NCI-H524 (cell line): ENCODE measurements at regions not wholly inside any gene's neighbourhood (a gene's known extent, or its start where the extent isn't known, plus 50 kb on each side); places are given as distances from the start of the nearest gene placed in this dataset.

ENCODE experiments used
- DNase-seq, 2 experiments: peaks; one replicate each; lab custom pipeline; 2025; lab: John Stamatoyannopoulos, UW

DNA sequence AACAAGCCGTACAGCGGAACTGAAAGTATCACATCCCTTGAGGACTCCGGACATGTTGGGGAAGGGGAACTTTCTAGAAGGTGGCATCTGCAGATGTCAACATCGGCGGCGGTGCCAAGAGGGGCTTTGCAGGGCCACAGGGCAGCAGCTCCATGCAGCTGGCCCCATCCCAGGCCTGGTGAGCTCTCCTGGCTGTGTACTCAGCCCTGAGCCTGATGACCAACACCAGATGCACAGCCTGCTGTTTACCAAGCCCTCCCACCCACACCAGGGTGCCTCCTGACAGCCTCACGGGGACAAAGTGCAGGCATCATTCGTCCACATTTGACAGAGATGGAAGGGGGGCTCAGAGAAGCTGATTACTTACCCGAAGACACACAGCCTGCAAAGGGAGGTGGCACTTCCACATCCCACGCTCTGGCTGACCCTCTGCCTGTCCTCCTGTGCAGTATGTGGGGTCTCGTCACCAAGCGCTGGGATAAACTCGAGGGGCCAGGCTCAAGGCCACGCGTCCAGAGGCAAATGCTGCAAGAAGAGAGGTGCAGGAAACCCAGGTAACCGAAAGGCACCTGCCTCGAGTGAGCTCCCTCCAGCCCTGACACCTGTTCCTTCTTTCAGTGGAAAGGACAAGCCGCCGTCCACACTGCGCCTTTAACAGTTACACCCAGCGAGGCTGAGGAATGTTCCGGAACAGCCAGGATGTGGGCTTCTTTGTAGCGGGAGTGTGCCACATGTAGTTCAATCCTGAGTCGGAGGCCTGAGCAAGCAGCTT is 69.0 kb upstream of the ASAP2 start:
- no peak for DNase-seq

DNA sequence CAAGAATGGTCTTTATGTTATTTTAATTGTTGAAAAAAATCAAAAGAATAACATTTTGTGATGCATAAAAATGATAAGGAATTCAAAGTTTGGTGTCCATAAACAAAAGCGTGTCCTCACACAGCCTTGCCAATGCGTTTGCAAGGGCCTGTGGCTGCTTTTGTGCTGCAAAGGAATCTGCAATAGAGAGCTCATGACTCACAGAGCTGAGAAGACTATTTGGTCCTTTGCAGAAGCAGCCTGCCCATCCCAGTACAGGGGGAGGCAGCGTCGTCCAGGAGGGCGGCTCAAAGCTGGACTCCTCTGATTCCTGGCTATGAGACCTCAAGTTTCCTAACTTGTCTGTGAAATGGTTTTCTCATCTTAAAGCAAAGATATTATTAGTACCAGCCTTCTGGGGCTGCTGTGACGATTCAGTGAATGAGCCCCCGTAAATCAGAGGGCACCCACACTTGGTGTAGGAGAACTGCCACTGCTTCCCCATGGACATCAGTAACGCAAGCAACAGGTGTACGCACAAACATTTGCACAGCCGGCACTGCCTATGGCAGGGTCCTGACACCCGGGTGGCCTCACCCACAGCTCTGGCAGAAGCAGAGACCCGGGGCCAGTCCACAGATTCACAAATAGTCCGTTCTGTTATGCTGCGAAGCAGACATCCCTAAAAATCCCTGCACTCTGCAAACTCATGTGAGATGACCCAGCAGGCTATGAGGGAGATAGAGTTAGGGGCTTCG is 70.6 kb upstream of the ASAP2 start:
- DNase-seq: no peak

DNA sequence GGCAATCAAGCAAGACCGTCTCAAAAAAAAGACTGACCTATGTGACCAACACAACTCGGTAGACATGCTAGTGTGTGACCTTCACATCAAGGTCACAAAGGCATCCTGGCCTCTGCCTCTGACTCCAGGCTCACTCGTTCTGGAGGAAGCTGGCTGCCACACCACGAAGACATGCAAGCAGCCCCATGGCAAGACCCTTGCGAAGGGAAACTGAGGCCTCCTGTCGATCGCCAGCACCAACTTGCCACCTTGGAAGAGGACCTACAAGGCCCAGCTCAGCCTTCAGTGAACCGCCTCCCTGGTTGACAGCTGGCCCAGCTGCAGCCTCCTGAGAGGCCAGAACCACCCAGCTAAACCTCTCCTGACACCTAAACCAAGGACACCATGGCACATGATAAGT is 79.3 kb upstream of the ASAP2 start:
- DNase-seq: no peak

DNA sequence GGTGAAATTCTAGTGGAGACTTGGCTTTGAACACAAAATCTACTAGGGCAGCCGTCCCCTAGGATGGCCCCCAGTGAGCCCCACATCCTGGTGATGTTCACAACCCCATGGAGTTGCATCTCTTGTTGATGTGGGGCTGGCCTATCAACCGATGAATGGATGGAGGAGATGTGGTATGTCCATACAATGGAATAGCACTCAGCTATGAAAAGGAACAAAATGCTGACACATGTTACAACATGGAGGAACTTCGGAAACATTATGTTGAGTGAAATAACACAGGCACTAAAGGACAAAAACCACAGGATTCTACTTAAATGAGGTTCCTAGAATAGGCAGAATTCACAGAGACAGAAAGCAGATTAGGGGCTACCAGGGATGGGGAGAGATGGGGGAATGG is 80.1 kb upstream of the ASAP2 start:
- DNase-seq: no peak

DNA sequence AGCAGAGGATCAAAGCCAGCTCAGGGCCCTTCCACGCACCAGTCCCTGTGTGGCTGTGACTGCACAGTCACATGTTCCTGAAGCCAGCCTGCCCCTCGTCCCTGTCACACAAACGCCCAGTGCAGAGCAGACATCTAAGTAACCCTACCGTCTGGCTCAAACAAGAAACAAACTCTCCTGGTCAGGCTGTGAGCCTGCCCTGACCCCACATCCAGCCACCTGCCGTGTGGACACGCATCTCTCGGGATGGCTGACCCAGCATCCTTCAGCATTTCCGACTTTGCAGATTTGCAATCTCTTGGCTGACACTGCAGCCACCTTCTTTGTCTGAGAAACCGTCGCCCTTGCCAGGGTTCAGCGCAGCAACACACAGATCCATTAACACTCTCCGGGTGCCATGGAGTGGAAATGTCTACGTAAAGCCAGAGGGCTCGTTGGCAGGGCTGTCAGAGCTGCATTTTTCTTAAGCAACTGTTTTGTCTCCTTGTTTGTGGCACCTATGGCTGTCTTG is 82.3 kb upstream of the ASAP2 start:
- DNase-seq: no peak

DNA sequence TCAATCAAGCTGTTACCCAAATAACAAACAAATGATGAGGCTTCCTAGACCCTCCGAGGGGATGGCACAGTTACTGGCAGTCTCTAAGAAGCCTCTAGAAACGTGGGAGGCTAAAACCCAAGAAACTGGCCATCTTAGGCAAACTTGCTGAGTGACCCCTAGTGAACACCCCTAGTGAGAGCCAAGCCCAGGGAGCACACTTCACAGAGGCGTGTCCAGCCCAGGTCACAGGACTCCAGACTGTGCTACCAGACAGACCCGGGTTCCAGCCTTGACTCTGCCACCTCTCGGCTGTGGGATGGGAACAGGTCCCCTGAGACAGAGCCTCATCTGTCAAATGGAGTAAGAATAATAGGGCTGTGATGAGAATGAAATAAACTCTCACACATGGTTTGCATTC is 83.5 kb upstream of the ASAP2 start:
- no peak for DNase-seq

DNA sequence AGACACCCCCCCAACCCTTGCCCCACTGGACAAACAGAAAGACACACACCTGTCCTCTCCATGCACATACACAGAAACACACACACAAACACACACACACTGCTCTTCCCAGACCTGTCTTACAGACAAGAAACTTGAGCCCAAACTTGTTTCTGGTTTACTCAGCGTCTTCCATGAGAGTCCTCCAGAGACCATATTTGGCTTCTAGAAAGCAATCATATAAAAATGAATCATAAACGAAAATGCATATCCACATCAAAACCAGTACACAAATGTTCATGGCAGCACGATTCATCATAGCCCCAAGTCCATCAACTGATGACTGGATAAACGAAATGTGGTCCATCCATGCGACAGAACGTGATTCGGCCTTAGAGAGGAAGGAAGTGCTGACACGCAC is 84.2 kb upstream of the ASAP2 start:
- DNase-seq: no peak

DNA sequence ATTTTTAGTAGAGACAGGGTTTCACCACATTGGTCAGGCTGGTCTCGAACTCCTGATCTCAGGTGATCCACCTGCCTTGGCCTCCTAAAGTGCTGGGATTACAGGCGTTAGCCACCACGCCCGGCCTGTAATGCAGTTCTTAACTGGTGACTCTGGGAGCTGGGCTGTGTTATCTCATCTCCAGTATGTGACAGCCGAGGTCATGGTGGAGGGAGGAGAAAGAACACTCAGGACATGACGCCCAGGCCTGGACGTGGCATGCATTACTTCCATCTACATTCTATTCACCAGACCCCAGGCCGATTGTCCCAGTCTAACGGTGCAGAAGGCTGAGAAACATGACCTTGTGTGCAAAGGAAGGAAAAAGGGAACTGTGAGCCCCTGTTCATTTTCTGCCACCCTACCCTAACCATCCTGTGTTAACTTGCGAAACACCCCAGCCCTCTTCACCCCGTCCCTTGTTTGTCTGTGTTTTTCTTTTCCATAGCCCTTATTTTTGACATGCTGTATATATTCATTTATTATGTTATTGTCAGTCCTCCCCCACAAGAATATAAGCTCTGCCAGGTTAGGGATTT is 88.1 kb upstream of the ASAP2 start:
- no peak for DNase-seq

DNA sequence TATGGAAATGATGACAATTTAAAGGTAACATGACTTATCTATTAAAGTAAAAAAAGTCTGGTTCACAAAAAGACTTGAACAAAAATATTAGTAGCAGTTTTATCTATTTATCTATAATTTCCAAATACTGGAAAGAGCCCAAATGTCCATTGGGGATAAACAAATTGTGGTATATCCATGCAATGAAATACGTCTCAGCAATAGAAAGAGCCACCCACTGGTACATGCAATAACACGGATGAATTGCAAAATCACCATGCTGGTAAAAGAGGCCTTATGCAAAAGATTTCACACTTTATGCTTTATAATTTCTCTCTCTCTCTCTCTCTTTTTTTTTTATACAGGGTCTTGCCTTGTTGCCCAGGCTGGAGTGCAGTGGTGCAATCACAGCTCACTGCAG is 91.4 kb upstream of the ASAP2 start:
- DNase-seq: no peak

DNA sequence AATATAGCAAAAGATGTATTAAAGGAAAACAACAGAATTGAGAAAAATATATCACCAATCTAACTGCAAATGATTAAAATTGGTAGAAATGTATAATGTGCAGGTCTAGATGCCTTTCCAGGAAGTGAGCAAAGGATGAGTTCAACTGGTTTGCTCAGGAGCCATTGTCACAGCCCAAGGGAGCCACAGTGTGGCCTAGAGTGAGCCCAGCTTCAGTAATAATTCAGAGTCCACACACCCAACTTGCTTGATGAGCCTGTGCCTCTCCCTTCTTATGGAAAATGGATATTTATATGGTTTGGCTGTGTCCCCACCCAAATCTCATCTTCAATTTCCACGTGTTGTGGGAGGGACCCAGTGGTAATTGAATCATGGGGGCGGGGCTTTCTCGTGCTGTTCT is 92.2 kb upstream of the ASAP2 start:
- no peak for DNase-seq

DNA sequence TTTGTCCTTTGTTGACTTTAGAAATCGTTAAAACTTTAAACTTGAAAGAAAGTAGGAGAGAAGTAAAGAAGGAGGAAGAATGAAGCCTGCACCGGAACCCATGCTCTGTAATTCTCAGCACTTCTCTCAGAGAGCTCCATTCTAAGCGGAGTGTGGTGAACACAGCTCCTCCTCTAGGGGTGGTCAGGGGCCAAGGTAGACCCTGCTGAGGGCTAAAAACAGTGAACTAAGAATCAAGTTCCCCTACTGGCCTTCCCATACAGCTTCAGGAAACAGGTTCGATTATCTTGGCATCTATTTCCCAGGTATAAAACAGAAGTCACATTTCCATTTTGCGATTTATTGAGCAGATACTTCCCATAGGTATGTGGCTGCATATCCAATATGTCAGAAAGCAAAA is 92.7 kb upstream of the ASAP2 start:
- DNase-seq: no peak

DNA sequence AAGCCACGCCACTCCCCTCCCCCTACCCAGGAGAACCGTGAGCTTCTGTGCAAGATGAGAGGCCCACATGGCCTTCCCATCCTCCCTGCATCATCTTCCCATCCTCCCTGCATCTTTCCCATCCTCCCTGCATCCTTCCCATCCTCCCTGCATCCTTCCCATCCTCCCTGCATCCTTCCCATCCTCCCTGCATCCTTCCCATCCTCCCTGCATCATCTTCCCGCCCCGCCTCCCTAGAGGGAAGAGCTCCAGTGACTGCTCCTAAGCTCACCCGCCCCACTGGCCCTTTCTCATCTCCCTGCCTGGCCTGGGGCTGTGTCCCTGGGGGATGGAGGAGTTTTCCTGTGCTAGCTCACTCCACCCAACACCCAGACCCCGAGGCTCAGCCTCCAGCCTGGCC is 93.3 kb upstream of the ASAP2 start:
- DNase-seq: no peak

DNA sequence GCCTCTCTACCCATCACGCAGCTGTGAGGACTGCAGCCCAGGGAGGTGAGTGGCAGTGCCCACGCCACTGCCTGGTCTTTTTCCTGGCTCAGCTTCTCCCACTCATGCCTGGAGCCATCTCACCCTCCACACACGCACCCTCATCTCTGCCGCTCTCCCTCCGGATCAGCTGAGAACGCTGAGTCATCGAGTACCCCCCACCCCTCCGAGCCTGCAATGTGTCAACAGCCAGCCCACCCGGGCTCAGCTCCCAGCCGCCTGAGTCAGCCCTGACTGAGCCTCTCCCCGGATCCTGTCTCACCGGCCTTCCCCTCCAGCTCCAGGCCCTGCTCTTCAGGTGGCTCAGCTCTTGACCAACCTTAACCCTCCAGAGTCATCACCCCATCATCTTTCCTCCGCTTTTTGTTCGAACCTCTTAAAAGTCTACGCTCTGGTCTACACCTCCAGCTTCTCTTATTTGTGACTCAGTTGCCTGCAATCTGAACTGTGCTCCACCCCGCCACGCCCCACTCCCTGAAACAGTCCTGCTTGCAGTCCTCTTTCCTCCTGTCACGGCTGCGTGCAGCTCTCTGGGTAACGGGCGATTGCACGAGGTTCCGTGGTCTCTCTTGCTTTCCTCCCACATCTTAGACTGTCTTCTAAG is 94.4 kb upstream of the ASAP2 start:
- DNase-seq: no peak

DNA sequence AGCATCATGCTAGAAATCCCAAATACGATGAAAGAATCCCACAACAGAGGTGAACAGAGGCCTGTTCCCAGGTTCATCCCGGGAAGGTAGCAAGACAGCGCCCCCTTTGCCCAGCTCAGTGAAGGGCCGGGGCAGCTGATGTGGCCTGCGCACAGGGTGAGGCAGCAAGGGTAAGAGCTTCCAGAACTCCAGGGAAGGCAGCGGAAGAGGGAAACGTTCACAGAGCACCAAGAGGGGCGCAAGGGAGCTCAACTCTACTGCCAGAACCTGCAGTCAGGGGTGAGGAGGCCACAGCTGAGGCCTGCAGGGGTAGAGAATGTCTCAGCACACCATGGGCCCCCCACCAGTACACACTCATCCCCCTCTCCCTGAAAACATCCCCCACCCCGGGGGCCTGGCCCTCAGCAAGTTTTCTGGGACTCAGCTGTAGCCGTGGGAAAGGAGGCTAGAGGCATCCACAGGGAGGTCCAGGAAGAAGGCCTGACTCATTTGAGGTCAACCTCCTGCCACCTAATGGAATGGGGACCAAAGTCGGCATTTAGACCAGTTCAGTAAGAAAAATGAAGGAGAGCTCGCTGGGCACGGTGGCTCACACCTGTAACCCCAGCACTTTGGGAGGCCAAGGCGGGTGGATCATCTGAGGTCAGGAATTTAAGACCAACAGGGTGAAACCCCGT is 95.6 kb upstream of the ASAP2 start:
- DNase-seq: no peak

DNA sequence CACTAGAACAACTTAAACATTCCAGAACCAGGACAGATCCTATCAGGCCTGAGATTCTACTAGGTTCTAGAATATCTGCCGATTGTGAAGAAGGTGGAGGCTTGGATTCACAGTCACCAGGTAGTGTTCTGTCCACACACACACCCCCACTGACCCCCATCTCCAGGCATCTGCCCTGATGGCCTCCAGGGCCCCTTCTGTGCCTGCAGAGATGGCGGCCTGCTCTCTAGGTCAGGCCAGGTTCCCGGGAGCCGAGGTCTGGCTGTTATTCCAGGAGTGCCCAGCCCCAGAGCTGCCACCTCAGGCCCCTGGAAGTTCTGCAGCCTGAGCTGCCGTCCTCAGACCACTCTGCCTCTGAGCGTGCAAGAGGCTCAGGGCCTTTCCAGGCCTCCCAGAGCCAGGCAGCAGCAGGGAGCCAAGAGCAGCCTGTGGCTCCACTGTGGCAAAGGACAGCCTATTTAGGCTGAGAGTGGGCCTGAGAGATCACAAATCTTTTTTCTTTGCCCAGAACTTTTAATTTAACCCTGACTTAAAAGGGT is 96.2 kb upstream of the ASAP2 start:
- DNase-seq: no peak

DNA sequence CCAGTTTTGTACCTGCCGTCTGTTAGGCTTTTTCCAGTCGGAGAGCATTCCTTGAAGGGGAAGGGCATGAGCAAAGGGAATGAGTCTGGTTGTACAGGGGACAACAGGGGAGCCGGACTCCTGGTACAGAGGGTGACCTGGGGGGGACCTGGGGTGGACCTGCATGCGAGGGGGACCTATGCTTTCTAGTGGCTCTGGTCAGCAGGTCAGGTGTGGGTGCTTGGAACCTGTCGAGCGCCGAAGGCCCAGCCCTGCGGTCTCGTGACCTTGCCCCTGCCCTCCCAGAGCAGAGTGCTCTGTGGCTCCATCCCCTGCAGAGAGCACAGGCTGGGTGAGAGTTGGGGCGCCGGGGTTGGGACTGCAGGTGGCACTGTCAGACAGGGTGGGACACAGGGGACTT is 96.7 kb upstream of the ASAP2 start:
- DNase-seq: no peak

DNA sequence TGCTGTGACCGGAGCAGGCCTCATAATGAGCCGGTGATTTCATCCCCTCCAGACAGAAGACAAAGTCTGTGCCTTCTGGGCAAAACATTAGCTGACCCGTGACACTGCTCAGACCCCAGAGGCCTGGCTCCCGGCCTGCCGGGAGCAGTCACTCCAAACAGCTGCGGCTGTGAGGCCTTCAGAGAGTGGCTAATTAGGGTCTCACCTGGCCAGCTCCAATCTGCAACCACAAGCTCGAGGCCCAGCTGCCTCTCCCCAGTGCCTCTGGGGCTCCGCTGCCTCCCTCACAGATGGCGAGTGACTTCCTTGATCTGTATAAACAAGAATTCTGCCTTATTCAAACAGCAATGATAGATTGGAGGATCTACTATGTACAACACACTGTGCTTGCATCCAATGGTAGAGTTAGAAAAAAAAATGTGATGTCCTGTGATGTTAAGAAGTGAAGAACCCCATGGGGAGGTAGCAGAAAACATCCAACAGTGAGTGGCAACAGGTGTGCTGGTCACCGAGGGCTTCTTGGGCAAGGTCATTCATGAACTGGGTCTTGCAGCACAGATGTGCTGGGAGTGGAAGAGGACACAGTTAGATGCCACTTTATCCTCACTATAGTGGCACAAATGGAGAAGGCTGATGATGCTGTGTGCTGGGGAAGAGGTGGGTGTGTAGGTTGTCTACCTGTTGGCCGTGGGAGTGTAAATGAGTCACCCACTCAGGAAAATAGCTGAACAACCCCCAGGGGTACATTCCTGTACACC is 98.2 kb upstream of the ASAP2 start:
- DNase-seq: peak in 1 of 2 experiments; percentile 64

DNA sequence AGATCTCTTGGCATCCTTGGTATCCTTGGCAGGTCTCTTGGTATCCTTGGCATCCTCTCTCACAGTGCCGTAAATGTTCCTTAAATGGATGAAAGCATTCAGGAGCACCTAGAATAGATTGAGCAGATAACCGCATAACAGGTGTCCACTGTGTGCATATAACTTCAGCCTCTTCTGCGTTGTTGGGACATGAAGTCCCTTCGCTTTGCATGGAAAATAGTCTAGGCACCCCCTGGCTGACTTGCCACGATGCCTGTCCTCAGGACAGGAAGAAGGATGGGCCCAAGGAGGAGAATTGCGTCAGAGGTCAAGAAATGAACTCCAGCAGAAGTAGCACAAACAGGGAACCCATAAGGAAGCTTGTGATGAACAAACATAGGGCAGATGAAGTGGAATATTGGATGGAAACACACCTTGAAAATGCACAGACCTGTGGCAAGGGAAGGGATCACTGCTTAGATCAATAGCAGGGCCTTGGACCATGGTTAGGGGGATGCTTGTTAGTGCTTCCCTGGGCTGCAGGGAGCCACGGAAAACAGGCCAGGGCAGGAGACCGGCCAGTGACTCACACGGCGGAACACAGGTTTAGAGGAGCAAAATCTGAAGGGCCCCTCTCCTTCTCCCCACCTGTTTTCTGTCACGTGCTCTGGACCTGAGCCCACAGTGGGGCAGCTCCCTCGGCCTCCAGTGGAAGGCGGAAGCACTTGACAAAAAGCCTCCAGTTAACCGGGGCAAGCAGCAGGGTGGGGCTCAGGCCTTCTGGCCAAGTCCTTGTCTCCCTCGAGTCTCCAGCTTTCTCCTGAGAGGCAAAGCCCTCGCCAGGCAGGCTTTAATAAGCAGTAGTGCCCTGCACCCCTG is 99.2 kb upstream of the ASAP2 start:
- peak in 1 of 2 experiments; percentile 34 for DNase-seq

DNA sequence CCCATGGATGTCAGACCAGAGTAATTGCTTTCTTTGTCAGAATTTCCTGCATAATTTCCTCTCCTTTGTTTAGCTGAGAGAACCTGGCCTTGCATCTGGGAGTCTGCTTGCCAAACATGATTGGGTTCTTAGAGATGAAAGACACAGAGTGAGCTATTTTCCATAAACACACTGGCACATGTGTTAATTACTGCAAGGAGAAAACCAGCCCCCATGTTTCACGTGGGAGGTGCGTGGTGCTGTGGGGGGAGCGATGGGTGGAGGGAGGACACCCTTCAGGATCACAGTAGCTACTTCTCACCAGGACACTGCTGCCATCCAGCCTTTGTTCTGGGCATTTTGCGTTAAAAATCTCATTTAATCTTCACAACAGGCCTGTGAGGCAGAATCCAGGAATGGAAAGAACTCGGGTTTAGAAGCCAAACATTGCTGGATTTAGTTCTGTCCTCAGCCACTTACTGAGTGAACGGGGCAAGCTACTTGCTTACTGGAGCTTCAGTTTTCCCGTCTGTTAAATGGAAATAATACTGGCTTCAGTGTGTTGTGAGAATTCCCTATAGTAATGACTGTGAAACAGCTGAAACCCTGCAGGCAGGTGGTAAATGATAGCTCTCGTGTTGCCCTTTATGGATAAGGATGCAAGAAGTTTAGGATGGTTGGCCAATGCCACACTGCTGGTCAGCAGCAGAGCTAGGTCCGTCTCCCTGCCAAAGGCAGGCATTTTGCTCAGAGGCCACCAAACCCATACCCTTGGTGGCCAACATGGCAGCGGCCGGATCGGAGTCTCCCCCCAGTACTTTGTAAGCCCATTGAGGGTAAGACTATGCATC is 100.1 kb upstream of the ASAP2 start:
- DNase-seq: no peak
